ENCODE measurements at regions not wholly inside any gene's neighbourhood (a gene's known extent, or its start where the extent isn't known, plus 50 kb on each side); places are given as distances from the start of the nearest gene placed in this dataset.

- H3K27me3 Mint-ChIP-seq: peaks cover 46% of the 10 kb centered on the region
- ATAC-seq: no peak
- no peak overlapping the region for H3K27ac Mint-ChIP-seq
- no peak for DNase-seq
- H3K4me3 Mint-ChIP-seq: no peak overlapping the region
- peaks cover 0 to 14% of the 10 kb centered on the region in 2 donors for H3K9me3 Mint-ChIP-seq
- H3K4me1 Mint-ChIP-seq: no peaks in the 10 kb centered on the region
Observed at GRCh38 chr2:72000110-72000509, 147.6 kb downstream of the CYP26B1 start.

- no peak overlapping the region for H3K27ac Mint-ChIP-seq
- H3K27me3 Mint-ChIP-seq: peaks cover 44% of the 10 kb centered on the region
- DNase-seq (no peak), ATAC-seq (no peak)
- no peak overlapping the region for H3K4me3 Mint-ChIP-seq
- peaks cover 0 to 14% of the 10 kb centered on the region in 2 donors for H3K9me3 Mint-ChIP-seq
- no peaks in the 10 kb centered on the region for H3K4me1 Mint-ChIP-seq
Observed at GRCh38 chr2:71999580-71999979, 148.1 kb downstream of the CYP26B1 start.

- no peak overlapping the region for H3K27ac Mint-ChIP-seq
- H3K27me3 Mint-ChIP-seq: peaks cover 29% of the 10 kb centered on the region
- no peak overlapping the region for H3K4me3 Mint-ChIP-seq
- ATAC-seq (no peak), DNase-seq (no peak)
- no peaks in the 10 kb centered on the region for H3K4me1 Mint-ChIP-seq
- peaks cover 0 to 14% of the 10 kb centered on the region in 2 donors for H3K9me3 Mint-ChIP-seq
Observed at GRCh38 chr2:71997843-71998242, 149.8 kb downstream of the CYP26B1 start.

- ATAC-seq (no peak), DNase-seq (no peak)
- Mint-ChIP-seq H3K27ac (no peak overlapping the region), H3K4me3 (no peak overlapping the region), H3K4me1 (no peaks in the 10 kb centered on the region), H3K27me3 (peaks cover 16% of the 10 kb centered on the region), H3K9me3 (peaks cover 0 to 15% of the 10 kb centered on the region in 2 donors)
Observed at GRCh38 chr2:71995067-71995665, 152.5 kb downstream of the CYP26B1 start.

- Mint-ChIP-seq H3K27ac (no peak overlapping the region), H3K4me1 (no peaks in the 10 kb centered on the region), H3K9me3 (peaks cover 0 to 7% of the 10 kb centered on the region in 2 donors)
Observed at GRCh38 chr2:71992036-71992435, 155.6 kb downstream of the CYP26B1 start.

GRCh38 chr2:71991397-71991796 is 156.3 kb downstream of the CYP26B1 start:
- no peaks in the 10 kb centered on the region for H3K4me1 Mint-ChIP-seq
- H3K27me3 Mint-ChIP-seq: no peaks in the 10 kb centered on the region
- DNase-seq: no peak
- no peak overlapping the region for H3K27ac Mint-ChIP-seq
- H3K4me3 Mint-ChIP-seq: no peak overlapping the region
- no peak for ATAC-seq
- peaks cover 0 to 7% of the 10 kb centered on the region in 2 donors for H3K9me3 Mint-ChIP-seq

More at GRCh38 chr2:71992036-71992435, 155.6 kb downstream of the CYP26B1 start:
- DNase-seq (no peak), ATAC-seq (no peak)
- no peak overlapping the region for H3K4me3 Mint-ChIP-seq
- no peaks in the 10 kb centered on the region for H3K27me3 Mint-ChIP-seq

GRCh38 chr2:71990826-71991225 is 156.8 kb downstream of the CYP26B1 start:
- Mint-ChIP-seq H3K4me3 (no peak overlapping the region), H3K27me3 (no peaks in the 10 kb centered on the region), H3K27ac (no peak overlapping the region), H3K4me1 (no peaks in the 10 kb centered on the region), H3K9me3 (peaks cover 0 to 9% of the 10 kb centered on the region in 2 donors)
- no peak for ATAC-seq
- DNase-seq: no peak

- no peak overlapping the region for H3K27ac Mint-ChIP-seq
- H3K9me3 Mint-ChIP-seq: peaks cover 0 to 14% of the 10 kb centered on the region in 2 donors
- no peak for ATAC-seq
- DNase-seq: no peak
- H3K27me3 Mint-ChIP-seq: no peaks in the 10 kb centered on the region
- no peaks in the 10 kb centered on the region for H3K4me1 Mint-ChIP-seq
- H3K4me3 Mint-ChIP-seq: no peak overlapping the region
Observed at GRCh38 chr2:71990122-71990521, 157.5 kb downstream of the CYP26B1 start.

GRCh38 chr2:71989671-71990070 is 158.0 kb downstream of the CYP26B1 start:
- Mint-ChIP-seq H3K4me3 (no peak overlapping the region), H3K27ac (no peak overlapping the region), H3K27me3 (no peaks in the 10 kb centered on the region), H3K4me1 (no peaks in the 10 kb centered on the region), H3K9me3 (peaks cover 0 to 14% of the 10 kb centered on the region in 2 donors)
- DNase-seq (no peak), ATAC-seq (no peak)

GRCh38 chr2:71988170-71988569 is 159.5 kb downstream of the CYP26B1 start:
- no peak overlapping the region for H3K27ac Mint-ChIP-seq
- no peak overlapping the region for H3K4me3 Mint-ChIP-seq
- no peaks in the 10 kb centered on the region for H3K27me3 Mint-ChIP-seq
- ATAC-seq: no peak
- peaks cover 0 to 14% of the 10 kb centered on the region in 2 donors for H3K9me3 Mint-ChIP-seq
- no peaks in the 10 kb centered on the region for H3K4me1 Mint-ChIP-seq
- no peak for DNase-seq

GRCh38 chr2:71976685-71977084 is 171.0 kb downstream of the CYP26B1 start:
- no peaks in the 10 kb centered on the region for H3K9me3 Mint-ChIP-seq
- no peak for DNase-seq
- H3K27ac Mint-ChIP-seq: no peak overlapping the region
- ATAC-seq: no peak
- peaks cover 10% of the 10 kb centered on the region for H3K27me3 Mint-ChIP-seq
- H3K4me1 Mint-ChIP-seq: no peaks in the 10 kb centered on the region
- no peak overlapping the region for H3K4me3 Mint-ChIP-seq

GRCh38 chr2:71974846-71975245 is 172.8 kb downstream of the CYP26B1 start:
- Mint-ChIP-seq H3K27me3 (peaks cover 10% of the 10 kb centered on the region), H3K4me3 (no peak overlapping the region), H3K4me1 (no peaks in the 10 kb centered on the region), H3K27ac (no peak overlapping the region), H3K9me3 (no peaks in the 10 kb centered on the region)
- ATAC-seq (no peak), DNase-seq (no peak)

GRCh38 chr2:71971493-71971892 is 176.2 kb downstream of the CYP26B1 start:
- DNase-seq: no peak
- Mint-ChIP-seq H3K27me3 (peaks cover 10% of the 10 kb centered on the region), H3K4me3 (no peak overlapping the region)

GRCh38 chr2:71965530-71965929 is 182.1 kb downstream of the CYP26B1 start:
- ATAC-seq (no peak), DNase-seq (no peak)
- no peaks in the 10 kb centered on the region for H3K4me1 Mint-ChIP-seq
- no peaks in the 10 kb centered on the region for H3K27me3 Mint-ChIP-seq
- H3K27ac Mint-ChIP-seq: no peak overlapping the region
- H3K9me3 Mint-ChIP-seq: no peaks in the 10 kb centered on the region
- no peak overlapping the region for H3K4me3 Mint-ChIP-seq

More at GRCh38 chr2:71971493-71971892, 176.2 kb downstream of the CYP26B1 start:
- Mint-ChIP-seq H3K27ac (no peak overlapping the region), H3K4me1 (no peaks in the 10 kb centered on the region), H3K9me3 (no peaks in the 10 kb centered on the region)
- ATAC-seq: no peak

GRCh38 chr2:71962911-71963694 is 184.6 kb downstream of the CYP26B1 start:
- ATAC-seq (no peak), DNase-seq (no peak)
- H3K4me3 Mint-ChIP-seq: no peak overlapping the region
- H3K27ac Mint-ChIP-seq: no peak overlapping the region
- no peaks in the 10 kb centered on the region for H3K27me3 Mint-ChIP-seq
- no peaks in the 10 kb centered on the region for H3K4me1 Mint-ChIP-seq
- H3K9me3 Mint-ChIP-seq: peaks cover 9 to 14% of the 10 kb centered on the region in 2 donors

GRCh38 chr2:71962350-71962749 is 185.3 kb downstream of the CYP26B1 start:
- DNase-seq (no peak), ATAC-seq (no peak)
- no peak overlapping the region for H3K27ac Mint-ChIP-seq
- no peaks in the 10 kb centered on the region for H3K4me1 Mint-ChIP-seq
- no peaks in the 10 kb centered on the region for H3K27me3 Mint-ChIP-seq
- no peak overlapping the region for H3K4me3 Mint-ChIP-seq
- peaks cover 16 to 22% of the 10 kb centered on the region in 2 donors for H3K9me3 Mint-ChIP-seq
